Right lung (tissue), 2 donors: ENCODE measurements at regions not wholly inside any gene's neighbourhood (a gene's known extent, or its start where the extent isn't known, plus 50 kb on each side); places are given as distances from the start of the nearest gene placed in this dataset.
"Not testable (repeated sequence)": the region's sequence is repeated elsewhere in the genome, so short reads cannot be mapped to it uniquely, and the experiment has no call there.

Source experiments
- DNase-seq, 2 donors: peaks; one replicate each; pipeline ENCODE4 v3.0.0-alpha.2; 2013

DNA sequence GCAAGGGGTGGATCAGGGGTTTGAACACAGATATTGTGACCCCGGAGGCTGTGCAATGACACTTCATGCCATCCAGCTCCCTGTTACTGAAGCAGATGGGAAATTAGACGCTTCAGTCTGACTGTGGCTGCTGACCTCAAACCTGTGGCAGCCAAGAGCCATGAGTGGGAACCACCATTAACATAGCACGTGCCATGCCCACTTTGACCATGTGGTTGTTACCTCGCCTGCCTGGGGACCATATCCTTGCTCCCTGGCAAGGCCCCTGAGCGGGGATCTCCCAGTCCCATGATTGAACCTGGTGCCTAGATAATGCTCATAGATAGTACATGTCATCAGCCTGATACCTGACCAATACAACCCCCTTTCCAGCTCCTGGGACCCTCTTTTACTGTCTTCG is 68.9 kb downstream of the CYP26B1 start:
- DNase-seq, result no peak

DNA sequence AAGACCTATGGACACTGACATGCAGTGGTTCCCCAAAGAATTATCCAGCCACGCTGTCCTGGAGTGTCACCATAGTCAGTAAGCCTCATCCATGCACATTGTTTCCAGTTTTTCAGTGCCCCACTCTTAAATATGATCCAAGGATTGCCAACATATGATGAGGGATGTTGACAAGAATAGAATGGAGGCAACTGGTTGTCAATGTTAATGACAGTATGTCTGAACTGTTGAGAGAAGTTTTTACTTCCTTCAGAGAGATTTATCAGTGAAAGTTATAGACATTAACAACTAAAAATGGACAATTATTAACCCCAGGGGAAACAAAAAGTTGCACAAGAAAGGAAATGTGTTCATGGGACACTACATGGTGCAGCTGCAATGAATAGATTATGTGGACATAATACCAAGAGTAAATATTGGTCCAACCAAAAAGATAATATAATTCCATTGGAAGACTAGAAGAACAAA is 69.9 kb downstream of the CYP26B1 start:
- no peak for DNase-seq

DNA sequence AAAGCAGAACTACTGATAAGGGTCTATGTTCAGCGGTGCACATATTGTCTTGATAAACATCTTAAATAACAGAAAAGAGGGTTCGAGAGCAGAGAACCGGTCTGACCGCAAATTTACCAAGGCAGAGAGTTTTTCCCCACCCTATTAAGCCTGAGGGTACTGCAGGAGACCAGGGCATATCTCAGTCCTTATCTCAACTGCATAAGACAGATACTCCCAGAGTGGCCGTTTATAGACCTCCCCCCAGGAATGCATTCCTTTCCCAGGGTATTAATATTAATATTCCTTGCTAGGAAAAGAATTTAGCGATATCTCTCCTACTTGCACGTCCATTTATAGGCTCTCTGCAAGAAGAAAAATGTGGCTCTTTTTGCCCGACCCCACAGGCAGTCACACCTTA is 74.3 kb downstream of the CYP26B1 start:
- not testable (repeated sequence) for DNase-seq

DNA sequence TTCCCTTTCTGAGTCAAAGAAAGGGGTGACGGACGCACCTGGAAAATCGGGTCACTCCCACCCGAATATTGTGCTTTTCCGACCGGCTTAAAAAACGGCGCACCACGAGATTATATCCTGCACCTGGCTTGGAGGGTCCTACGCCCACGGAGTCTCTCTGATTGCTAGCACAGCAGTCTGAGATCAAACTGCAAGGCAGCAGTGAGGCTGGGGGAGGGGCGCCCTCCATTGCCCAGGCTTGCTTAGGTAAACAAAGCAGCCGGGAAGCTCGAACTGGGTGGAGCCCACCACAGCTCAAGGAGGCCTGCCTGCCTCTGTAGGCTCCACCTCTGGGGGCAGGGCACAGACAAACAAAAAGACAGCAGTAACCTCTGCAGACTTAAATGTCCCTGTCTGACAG is 83.5 kb downstream of the CYP26B1 start:
- not testable (repeated sequence) for DNase-seq

DNA sequence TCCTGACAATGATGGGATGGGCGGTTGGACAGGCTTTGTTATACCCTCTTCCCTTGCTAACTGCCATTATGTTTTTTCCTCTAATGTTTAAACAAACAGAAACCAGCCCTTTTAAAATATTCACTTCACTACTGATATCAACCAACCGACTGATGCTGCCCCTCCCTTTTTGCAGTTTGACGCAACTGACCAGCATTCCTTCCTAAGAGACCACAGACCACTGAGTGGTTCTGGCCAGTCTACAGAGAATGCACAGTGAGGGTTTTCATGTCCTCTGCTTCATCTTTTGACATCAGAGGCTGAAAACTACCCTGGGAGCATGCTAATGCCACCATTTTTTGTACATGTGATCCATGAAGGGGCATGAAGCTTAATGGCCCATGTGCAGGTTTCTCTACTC is 85.3 kb downstream of the CYP26B1 start:
- DNase-seq, result no peak

DNA sequence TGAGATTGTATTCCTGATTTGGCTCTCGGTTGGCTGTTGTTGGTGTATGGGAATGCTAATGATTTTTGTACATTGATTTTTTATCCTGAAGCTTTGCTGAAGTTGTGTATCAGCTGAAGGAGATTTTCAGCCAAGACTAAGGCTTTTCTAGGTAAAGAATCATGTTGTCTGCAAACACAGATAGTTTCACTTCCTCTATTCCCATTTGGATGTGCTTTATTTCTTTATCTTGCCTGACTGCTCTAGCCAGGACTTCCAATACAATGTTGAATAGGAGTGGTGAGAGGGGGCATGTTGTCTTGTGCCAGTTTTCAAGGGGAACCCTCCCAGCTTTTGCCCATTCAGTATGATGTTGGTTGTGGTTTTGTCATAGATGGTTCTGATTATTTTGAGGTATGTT is 90.4 kb downstream of the CYP26B1 start:
- DNase-seq, result no peak

DNA sequence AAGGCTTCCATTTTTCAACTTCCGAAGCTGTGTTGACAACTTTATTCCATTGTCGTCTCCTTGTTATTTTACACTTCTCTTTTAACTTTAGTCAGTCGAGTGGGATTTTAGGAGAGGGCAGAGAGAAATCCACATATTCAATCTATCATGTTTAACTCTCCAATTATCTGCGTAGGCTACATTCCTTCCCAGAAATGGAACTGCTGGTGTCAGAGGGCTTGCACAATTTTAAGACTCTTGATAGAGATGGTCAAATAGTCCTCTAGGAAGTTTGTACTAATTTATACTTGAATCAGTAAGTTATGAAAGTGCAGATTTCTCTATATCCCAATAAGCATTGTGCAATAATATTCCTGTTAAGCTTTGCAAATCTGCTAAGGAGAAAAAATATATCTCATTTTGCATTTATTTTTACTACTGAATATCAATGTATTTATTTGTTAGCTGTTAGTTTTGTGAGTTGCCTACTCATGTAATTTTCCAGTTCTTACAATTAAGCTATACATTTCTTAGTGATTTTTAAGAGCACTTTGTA is 95.6 kb downstream of the CYP26B1 start:
- DNase-seq, result no peak

DNA sequence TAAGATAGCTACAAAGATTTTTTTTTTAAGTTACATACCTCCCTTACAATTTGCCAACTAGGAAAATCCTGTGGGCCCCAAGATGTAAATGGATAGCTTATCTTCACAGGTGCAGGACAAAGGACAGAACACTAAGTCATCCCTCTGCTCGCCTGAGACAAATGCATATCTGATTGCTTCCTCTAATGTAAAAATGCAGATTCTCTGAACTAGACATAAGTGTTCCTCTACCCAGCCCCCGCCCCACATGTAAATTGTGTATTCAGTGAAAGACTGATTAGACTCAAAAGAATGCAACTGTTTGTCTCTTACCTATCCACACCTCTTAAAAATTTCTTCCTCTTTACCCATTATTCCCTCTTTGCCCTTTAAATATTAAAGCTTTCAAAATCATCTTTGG is 96.5 kb downstream of the CYP26B1 start:
- DNase-seq, result no peak

DNA sequence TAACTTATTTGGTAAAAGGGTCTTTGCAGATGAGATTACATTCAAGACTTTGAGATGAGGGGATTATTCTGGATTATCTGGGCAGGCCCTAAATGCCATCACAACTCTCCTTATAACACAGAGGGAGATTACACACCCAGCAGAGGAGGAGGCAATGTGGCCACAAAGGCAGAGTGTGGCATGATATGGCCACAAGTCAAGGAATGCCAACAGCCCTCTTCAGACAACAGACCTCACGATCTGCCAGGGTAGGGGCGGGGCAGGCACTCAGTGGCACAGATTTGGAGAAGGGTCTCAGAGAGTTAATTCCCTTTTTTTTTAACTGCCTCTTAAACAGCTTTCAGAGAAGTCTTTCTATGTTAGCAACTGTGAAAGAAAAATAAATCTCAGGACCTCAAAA is 96.9 kb downstream of the CYP26B1 start:
- DNase-seq, result no peak

DNA sequence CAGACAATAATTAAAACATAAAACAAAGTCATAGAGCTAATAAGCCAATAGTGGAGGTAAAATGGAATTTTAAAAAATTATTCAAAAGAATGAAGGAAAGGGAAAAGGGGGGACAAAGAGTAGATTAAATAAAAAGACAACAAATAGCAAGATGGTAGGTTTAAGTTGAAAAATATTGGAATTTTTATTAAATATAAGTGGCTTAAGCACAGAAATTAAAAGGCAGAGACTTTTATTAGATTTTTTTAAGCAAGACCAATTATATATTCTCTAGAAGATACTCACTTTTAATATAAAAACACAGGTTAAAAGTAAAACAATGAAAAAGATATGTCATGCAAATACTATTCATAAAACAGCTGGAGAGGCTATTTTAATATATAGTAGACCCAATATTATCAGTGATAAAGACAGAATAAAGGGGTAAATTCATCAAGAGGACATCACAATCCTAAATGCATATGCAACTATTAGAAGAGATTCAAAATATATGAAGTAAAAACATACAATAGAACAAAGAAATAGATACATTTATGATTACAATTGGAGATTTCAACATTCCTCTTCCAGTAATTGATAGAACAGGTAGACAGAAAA is 98.7 kb downstream of the CYP26B1 start:
- DNase-seq, result no peak

DNA sequence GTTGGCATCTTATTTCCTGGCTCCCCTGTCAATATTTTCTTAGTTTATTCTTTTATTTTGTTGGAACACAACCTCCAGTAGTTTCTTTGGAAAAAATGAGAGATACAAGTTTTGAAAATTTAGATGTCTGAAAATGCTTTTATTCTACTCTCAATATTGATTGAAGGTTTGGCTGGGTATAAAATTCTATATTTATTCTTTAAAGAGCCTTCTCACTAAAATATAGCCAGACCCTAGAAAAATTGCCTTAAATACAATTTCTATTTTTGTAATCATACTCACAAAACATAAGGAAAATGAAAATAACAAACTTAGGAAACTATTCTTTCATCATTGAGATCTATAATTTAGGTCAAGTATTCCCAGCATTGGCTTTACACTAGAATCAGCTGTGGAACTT is 103.7 kb downstream of the CYP26B1 start:
- DNase-seq, result no peak

DNA sequence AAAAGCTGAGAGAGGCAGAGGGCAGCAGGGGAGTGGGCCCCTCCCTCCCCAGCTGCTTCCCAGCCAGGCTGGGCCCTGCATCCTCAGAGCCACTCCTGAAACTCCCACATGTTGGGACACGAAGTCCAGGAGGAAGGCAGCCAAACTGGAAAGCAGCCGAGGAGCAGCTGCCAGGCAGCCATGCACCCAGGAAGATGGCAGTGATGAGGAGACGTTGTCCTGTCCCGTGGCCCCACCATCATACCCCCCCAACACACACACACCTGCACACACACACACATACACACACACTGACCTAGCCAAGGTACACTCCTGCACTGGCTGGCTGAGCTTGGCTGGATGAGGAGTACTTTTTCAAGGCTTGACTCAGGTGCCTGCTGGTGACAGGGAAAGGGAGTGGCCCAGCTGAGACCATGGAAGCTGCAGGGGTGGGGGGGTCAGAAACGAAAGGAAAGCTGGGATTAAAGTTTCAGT is 106.0 kb downstream of the CYP26B1 start:
- DNase-seq, result no peak

DNA sequence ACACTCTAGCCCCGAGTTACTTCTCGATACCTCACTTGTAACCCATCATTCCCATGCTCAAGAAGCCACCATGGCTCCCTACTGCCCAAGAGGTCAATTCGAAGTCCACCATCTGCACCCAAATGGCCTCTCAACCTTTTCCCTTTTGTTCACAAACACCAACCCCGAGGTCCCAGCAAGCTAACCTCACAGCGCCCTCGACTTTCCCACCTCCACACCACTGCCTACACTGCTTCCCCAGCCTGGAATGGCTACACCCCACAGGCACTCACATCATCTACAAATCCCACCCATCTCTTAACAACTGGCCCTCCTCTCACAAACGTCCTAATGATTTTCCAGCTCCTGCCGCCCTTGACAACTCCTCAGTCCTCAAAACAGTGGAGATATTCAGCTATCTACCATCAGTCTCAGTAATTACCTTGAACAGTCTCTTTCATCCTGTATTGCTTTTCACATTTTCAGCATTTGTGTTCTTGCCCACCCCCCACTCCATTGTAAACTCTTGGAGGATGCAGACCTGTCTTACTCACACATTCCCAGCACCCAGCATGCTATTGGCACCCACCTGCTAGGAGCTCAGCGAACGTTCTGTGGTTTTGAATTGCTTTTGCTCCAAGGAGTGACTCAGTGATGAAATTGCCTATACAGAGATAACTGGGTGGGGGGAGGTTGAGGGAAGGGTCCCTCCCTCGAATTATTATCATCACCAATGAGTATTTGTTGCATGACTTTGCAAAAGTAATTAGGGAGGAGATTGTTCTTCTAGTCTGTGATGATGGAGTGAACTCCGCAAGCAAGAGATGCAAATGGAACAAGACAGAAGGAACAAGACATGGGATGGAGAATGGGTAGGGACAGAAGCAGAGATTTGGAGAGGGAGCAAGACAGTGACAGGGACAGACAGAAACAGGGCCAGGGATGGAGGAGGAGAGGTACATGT is 106.8 kb downstream of the CYP26B1 start:
- DNase-seq, result no peak

DNA sequence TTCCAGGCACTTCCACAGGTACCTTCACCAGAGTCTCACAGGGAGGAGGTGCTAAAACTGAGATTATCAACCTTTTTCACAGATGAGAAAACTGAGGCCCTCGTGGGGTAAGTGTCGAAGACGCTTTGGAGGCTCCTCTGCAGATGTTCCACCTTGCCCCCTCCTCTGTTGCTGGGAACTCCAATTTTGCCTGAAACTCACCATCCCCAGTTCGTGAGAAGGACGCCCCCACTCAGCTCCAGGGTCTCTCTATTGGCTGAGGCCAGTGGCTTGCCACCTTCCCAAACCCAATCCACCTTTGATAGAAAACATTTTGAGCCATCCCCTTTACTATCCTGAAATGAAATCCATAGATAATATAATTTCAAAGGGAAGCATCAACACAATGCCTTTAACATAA is 109.1 kb downstream of the CYP26B1 start:
- DNase-seq, result no peak

DNA sequence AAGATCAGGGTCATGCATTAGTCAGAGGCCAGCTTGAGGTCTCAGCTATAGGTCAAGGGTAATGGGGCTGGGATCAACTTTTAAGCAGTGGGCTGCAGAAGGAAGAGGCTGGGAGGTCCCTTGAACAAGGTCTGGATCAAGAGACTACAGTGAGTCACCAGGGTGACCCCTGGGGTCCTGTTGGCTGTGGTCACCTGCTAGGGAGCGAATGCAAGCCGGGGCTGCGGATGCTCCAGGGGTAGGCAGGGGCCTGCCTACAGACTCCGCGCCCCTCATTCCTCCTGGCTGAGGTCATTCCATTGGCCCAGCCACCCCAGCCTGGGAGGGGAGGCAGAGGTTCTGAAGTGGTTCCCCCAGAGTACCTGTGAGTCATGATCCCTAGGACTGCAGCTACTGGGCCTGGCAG is 110.4 kb downstream of the CYP26B1 start:
- DNase-seq, result no peak

DNA sequence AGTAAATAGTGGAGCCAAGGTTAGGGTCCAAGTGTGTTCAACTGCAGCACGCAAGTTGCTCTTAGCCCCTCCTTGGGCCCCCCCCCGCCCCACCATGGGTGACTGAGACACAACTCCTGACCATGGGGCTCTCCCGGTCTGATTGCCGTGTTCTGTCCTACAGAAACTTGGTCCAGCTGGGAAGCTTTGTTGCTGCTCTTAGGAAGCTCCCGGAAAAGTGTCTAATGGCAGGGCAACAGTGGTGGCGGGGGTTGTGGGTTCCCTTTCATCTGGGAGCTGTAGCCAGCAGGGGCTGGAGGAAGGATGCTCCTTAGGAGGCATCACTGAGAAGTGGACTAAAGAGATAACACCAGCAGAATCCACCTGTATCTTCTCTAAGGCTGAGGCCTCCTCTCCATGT is 111.1 kb downstream of the CYP26B1 start:
- no peak for DNase-seq

DNA sequence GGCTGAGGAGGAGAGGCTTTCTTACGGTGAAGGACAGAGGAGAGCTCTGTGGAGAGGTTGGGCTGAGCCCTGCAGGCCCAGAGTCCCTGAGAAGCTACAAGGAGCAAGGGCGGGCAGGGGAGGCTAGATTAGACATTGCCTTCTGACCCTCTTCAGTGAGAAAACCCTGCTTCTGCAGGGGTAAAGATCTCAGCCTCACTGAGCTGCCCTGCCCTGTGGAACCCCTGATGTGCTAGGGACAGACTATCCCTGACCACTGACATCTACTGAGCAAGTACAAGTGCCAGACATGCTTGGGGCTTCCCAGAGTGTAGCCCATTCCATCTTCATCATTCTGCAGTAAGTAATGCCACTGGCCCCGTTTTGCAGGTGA is 111.5 kb downstream of the CYP26B1 start:
- DNase-seq, result no peak

DNA sequence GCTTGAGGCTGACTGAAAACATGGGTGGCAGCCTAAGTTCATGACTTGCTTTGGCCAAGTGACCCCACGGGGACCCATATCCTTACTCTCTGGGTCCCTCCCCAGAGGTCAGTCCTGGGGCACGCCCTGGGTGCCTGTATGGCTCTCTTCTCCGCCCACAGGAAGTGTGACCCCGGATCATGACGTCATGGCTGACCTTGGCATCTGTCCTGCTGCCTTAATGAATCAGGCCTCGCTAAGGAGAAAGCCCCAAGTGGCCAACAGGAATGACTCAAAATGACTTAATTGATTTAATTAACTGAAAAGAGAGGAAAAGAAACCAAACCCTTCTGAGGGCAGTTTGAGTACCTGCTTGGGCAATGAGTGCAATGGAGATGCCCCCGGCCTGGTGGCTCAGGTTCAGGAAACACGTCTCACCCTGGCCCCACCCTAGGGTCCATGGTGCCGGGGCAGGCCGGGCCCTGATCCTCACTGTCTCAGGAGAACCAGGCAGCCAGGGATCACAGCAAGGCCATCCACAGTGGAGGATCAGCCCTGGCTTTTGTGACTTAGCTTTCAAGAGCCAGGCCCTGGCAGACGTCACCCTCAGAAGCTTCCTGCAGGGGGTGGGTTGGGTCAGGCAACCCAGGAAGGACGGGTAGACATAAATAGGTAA is 112.0 kb downstream of the CYP26B1 start:
- DNase-seq, result no peak

DNA sequence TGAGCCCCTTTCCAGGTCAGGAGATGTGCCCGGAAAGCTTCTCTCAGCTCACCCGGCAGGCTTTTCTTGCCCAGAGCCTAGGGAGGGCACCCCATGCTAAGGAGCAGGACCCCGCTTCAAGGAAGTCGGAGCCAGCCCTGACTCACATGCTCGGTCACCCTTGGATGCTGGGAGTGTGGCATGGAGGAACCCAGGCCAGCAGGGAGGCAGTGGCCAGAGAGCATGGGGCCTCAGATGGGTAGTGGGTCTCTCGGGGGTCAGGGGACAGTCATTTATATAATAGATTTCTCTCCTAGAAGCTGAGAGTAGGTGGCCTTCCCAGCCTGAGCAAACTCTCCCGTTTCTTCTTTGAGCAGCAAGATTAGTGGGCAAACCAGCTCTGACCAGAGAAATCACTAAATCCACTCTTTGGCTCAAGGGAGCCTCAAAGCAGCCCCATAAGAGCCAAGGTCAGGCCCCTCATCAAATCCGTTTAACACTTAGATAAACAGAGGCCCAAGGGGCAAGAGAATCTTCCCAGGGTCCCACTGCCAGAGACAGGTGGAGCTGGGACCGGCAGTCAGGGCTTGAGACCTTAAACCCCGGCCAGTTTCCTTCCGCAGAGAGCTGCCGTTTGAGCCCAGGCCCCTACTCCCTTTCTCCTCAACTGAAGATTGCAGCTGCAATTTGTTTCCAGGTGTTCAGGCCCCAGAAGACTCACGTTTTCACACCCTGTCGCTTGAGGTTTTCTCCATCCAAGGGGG is 113.1 kb downstream of the CYP26B1 start:
- no peak for DNase-seq

DNA sequence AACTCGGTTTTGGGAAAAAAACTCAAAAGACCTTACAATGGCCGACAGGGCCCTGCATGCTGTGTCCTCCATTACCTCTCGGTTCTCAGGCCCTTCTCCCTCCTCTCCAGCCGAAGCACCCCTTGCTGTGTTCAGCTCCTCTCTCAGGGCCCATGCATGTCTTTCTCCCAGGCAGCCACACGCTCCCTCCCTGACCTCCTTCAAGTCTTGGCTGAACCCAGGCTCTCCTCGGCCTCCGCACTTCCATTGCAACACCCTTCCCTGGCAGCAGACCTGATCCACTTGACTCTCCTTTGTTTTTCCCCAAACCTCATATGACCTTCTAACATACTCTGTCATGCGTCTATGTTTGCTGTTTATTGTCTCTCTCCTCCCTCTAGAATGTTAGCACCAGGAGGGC is 114.0 kb downstream of the CYP26B1 start:
- DNase-seq, result no peak

DNA sequence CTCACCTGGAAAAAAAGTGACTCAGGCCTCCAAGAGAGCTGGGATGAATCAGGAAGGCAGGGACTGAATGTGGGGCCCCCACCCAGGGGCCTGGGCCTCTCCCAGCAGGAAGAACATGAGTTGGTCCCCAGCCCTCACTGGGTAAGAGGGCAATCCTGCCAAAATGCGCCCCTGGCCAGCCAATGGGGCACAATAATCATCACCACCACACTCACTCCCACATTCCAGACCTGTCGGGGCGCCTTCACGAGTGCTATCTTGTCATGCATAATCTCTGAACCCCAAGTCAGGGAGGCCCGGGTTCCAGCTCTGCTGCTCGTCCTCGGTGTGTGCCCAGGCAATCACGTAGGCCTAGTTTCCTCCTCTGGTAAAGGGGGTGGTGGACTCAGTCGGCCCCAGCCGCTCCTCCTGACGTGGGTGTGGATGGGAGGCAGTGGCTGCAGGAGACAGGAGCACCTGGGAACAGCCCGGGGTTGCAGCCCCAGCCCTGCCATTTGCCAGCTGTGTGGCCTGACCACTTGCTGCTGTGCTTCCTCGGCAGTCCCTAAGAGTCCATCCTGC is 115.1 kb downstream of the CYP26B1 start:
- DNase-seq, result no peak
